Hematopoietic multipotent progenitor cell treated with erythropoietin and hydrocortisone succinate and interleukin-3 and kit ligand, for 6 days (in vitro differentiated cells): ENCODE measurements at regions not wholly inside any gene's neighbourhood (a gene's known extent, or its start where the extent isn't known, plus 50 kb on each side); places are given as distances from the start of the nearest gene placed in this dataset.

Source experiments
- DNase-seq: peaks from one replicate; pipeline ENCODE4 v3.0.0-alpha.2; 2015

DNA sequence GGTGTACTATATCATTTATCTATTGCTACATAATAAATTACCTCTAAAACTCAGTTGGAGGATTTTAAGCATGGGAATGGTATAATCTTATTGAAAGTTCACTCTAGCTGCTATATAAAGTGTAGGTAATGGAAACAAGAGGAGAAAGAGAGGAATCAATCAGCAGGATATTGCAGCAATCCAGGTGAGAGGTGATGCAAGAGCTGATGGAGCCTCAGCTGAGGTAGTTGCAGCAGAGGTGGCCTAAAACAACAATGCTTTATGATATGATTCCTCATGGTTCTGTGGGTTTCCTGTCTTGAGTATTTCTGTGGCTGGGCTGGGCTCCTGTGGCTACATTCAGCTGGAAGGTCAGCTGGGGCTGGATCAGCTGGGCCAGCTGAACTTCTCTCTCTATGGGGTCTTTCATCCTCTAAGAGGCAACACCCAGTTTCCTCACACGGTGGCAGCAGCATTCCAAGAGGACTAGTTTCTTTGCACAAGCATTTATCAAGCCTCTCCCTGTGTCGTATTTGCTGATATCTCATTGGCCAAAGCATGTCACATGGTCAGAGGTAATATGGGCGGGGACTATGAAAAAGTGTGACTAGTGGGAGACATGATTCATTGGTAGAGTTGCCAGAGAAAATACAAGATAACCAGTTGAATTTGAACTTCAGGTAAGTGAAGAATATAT, 135.4 kb upstream of the LARGE1 start:
- no peak for DNase-seq

DNA sequence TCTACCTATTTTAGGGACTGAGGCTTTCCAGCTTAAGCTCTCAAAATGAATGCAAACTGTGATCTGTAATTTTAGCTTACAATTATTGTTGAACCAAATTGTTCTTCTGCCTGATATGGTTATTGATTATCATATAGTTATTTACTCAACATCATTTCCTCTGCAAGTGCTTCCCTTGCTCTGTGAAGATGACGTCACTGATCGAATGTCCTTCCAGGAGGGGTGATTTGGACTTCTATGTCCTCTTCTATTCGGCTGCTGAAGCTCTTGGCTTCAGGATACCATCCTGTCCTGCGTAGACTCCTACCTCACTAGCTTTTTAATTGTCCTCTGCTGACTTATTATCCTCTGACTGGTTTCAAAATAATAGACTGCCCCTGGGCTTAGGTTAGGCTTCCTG, 137.4 kb upstream of the LARGE1 start:
- no peak for DNase-seq

DNA sequence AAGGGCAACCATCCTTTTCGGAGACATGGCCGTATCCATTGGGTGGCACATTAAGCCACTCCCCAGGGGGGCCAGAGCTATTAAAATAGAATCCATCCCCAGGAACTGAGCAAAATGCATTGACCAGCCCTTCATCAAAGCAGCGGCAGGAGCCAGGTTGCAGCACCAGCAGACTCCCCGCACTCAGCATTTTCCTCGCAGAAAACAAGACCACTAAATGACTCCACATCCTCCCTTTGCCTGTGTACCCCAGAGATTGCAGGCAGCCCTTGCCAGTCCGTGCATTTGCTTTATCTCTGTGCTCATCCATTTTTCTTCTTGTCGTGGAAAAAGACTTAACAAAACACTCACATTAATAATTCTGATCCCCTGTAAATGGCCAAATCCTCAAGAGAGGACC, 144.4 kb upstream of the LARGE1 start:
- no peak for DNase-seq

DNA sequence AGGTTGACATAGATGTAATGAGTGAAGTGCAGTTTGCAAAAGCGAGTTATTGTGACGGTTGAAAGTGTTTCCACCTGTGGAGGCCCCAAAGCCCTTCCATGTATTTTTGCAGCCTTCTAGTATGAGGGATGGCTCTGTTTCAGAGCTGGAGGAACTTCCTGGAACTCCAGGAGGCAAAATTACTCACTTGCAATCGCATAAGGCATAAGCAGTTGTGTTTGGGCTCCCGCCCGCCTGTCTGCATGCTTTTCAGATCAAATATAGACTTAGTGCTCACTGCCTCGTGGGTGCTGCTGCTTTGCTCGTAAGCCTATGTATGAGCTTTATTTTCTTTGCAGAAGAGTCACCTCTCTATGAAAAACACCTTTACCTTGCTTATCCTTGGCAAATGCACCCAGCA, 146.8 kb upstream of the LARGE1 start:
- DNase-seq = no peak

DNA sequence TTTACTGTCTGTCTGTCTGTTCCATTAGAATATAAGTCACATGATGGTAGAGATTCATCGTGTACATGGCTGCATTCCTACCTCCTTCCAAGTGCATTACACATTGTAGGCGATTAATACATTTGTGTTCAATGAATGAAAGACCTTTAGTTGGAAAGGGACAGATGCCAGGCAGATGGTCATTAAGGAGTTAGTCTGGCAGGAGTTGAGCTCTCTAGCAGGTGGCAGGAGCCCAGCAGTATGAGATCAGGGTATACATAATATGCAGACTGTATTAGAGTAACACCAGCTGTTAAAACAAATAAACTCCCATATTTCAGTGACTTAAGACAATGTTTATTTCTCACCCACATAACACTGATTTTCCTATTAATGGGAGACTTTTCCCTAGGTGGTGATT, 147.7 kb upstream of the LARGE1 start:
- DNase-seq = no peak

DNA sequence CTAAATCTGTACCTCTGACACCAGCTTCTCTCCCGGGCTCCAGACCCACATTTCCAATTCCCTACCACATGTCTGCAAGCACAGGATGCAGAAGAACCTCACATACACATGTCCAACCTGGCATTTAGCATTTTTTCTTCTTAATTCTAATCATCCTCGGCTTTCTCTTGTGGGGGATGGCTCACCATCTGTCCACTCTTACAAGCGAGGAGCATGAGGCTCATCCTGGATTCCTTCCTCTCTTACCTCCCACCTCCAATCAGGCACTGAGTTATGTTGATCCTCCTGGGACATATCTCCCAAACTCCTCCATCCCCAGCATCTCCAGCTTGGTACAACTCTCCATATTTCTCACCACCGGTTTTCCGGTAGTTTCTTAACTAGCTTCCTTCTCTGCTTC, 149.8 kb upstream of the LARGE1 start:
- DNase-seq = no peak

DNA sequence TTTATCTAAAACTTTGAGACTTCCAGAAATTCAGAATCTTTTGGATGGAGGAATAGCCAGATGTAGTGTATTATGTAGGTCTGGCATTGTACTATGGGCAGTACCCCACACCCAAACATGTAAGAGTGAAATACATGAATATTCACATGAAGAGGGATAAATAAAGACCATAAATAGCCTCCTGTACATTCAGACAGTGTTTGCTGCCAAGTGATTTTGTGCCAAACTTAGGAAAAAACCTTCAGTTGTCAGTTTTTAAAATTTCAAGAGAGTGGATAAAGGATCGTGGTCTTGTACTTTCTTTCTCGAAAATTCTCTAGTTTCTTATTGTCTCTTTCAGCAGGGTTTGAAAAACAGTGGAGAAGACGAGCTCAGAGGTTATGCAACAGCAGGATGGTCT, 150.3 kb upstream of the LARGE1 start:
- no peak for DNase-seq

DNA sequence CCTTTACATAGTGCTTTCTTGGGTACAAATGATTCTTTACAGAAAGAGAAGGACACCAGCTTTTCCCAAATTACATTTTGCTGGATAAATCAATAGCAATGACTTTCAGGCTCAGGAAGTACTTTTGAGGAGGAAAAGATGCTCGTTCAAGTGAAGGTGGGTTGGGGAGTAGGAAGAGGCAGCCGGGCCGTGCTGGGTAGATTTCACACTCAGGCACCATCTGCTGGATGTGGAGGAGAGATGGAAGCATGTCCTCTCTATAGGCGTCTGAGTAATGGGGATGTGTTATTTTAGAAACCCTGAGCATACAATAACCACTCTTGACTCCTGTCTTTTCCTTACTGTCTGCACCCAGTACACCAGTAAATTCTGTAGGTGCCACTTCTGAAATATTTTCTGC, 152.3 kb upstream of the LARGE1 start:
- DNase-seq = no peak

DNA sequence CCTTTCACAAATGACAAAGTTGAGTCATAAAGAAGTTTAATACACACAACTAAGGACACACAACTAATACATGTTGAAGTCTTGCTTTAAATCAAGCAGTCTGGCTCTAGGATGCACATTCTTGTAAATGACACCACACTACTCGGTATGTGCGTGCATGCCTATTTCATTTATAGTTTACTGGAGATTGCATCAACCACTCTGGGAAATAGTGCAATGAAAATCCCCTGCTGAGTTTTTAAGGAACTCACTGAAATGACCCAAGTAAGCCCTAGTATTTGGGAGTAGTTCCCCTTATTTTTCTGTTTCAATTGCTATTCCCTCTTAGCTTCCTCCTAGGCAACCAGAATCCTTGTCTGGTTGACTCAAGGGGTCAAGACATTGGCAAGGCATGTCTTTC, 160.2 kb upstream of the LARGE1 start:
- no peak for DNase-seq

DNA sequence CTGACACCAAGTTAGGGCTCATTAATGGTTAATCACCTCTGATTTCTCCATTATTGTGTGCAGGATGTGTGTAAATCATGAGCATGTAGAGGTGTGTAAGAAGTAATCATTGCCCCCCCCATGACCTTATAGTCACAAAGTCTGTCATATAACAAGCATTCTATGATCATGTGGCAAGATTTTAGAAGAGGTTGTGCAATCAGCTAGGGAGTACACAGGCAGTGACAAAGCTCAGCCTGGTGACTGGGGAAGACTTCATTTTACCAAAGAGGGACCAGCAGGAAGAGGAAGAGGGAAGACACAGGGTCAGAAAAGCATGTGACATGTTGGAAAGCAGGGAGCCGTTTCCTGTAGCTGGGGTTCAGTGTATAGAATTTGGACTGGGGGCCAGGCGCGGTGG, 176.5 kb upstream of the LARGE1 start:
- no peak for DNase-seq

DNA sequence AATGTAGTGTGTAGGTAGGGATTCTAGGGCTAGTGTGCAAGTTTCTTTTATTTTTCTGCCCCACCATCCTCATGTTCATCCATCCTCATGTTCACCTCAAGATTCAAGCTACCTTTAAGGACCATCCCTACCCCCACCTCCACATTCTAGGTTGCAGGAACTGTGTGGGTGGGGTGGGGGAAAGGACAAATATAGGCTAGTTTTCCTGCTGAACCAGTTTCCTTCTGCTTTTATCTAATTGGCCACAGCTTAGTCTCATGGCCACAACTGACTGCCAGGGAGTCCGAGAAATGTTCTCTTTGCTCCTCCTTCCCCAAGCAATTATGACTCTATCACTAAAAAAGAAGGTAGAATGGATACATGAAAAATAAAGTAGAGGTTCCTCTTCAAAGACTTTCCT, 179.0 kb upstream of the LARGE1 start:
- no peak for DNase-seq

DNA sequence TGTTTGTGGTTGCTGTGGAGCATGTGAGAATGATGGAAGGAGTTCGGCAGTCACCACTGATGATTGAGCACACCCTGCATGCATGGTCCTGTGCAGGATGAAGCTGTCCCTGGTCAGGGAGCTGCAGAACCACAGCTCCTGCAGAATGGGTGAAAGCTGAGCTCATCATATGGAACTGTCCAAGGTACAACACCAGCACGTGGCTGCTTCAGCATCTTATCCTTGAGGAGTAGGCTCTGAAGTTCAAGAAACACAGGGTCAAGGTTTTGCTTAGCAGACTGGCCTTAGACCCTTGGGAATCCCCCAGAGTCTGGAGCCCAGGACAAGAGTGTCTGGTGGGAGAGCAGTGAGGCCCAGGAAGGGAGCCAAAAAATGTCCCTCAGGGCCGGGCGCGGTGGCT, 182.4 kb upstream of the LARGE1 start:
- no peak for DNase-seq

DNA sequence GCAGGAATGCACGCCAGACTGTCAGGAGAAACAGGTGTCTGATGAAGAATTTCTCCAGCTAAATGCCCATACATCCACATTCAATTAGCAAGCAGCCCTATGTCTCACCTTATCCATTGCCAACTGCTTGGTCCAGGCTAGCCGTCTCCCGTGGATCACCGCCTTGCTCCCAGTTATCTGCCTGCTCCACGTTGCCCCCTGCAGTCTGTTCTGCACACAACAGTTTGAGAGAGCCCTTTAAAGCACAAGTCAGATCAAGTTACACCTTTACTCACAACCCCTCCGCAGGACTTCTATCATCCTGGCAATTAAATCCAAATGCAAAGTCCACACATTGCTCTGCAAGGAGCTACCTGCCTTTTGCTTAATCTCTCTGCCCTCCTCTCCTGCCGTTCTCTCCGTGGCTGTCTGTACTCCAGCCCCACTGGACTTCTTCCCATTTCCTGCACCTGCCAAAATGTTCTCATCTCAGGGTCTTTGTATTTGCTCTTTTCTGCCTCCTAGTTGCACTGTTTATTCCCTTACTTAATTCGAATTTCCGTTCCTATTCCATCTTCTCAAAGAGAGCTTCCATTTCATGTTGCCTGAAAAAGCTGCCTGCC, 185.3 kb upstream of the LARGE1 start:
- peak; percentile 44 for DNase-seq

DNA sequence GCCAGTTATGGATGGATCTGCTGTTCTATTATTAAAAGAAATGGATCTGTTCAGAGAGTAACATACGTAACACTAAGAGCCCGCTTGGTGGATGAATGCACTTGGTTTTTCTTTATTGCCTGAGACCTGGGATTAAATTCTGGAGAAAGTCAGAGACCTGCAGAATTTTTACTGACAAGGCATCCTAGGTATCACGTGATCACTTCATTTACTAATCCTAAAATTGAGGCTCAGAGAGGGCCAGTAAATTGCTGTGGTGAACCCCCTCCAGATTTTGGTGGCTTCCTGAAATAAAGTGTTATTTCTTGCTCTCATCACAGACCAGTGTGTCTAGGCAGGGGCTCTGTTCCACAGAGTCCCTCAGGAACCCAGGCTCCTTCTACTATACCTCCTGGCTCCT, 187.9 kb upstream of the LARGE1 start:
- no peak for DNase-seq

DNA sequence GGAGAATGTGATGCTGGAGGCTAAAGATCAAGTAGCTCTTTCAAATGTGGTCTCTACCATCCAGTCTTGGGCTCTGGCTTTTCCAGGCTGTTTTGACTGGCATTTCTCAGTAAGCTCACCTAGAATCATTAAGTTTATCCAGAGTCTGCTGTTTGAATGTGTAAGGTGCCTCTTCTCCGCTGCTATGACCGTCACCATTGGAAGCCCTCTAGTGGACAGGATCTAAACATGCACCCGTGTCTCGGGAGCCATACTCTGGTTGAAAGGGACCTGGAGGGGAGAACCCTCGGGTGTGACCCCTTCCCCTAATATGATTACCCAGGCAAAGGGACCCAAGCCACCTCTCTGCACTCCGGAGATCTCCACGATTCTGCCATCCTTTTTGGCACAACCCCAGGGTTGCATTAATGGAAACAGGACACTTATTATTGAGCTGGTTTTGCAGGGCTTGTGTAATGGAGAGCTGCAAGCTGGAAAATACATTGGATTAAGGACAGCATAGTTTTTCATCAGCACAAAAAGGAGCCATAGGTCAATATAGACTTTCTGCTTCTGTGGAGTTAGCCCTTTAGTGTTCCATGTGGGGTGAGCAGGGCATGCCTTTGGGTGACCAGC, 191.0 kb upstream of the LARGE1 start:
- peak; percentile 47 for DNase-seq

DNA sequence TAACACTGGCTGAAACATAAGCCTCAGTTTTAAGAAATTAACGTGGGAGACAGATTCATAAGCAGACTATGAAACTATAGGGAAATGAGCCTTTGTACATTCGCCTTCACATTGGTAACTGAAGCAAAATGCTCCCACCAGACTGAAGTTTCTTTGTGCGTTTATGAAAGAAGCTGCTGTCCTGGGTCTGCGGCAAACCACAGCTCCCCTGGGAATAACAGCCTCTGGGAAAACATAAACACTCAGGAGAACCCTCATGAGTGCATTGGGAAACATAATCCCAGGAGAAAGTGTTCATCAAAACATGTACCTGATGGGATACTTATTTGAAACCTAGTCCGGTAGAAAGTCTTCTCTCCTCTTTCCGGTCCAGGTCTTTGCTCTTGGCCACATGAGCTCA, 193.1 kb upstream of the LARGE1 start:
- no peak for DNase-seq

DNA sequence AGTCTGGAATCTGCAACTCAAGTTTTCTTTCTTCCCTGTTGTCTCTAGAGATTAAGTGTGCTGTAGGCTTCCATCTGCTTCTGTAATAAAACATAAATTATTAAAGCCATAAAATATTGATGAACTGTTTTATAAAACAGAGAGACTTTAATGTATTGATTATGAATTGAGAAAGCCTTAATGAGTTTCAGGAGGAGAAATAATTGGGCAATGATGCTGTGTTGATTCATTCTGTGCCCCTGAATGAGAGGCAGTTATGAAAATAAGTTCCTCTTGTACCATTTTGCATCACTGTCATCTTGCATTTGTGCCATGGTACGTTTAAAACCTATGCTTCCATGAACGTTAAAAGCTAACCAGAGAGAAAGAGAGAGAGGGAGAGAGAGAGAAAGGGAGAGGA, 194.1 kb upstream of the LARGE1 start:
- no peak for DNase-seq

DNA sequence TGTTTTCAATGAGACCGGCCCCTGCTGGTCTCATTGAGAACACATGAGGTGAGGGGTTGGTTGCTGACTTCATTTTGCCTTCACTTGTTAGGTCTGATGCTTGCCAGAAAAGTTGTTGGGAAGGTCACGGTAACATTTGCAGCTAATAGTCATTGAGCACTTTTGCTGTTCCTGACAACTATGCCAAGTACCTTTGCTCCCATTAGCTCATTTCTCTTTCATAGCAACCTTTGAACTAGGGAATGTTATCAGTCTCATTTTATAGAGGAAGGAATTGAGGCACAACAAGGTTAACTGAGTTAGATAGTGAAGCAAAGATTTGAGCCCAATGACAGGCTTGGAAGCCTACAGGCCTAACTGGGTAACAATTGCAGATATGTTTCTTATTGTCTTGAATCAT, 195.4 kb upstream of the LARGE1 start:
- DNase-seq = no peak

DNA sequence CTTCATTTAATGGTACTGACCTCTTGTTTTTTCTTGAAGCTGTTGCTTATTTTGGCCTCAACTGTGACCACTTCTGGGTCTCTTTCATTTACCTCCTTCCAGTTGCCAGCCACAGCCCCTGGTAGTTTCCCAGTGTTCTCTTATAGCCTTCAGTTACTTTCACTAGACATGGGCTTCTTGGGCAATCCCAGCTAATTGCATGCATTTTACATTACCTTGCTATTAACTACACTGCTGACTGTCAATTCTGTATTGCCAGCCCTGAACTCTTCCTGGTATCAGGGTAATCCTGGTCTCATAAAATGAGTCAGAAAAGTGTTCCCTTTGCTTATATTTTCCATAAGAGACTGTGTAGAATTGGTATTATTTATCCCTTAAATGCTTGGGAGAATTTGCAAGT, 195.8 kb upstream of the LARGE1 start:
- no peak for DNase-seq

DNA sequence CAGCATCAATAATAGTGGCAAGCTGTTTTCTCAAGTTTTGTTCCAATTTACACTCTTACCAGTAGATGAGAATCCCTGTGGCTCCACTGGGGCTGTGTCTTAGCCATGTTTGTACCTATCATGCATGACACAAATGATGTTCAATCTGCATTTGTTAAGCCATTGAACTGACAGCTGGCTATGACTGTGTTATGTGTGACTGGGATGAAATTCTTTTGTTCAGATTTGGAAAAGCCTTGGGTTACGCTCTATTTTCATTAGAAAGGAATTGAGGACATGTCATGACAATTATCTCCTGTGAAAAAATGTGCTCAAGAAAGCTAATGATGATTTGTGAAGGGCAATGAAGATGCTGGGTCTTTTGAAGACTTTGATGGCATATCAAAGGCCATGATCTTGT, 201.8 kb upstream of the LARGE1 start:
- no peak for DNase-seq

DNA sequence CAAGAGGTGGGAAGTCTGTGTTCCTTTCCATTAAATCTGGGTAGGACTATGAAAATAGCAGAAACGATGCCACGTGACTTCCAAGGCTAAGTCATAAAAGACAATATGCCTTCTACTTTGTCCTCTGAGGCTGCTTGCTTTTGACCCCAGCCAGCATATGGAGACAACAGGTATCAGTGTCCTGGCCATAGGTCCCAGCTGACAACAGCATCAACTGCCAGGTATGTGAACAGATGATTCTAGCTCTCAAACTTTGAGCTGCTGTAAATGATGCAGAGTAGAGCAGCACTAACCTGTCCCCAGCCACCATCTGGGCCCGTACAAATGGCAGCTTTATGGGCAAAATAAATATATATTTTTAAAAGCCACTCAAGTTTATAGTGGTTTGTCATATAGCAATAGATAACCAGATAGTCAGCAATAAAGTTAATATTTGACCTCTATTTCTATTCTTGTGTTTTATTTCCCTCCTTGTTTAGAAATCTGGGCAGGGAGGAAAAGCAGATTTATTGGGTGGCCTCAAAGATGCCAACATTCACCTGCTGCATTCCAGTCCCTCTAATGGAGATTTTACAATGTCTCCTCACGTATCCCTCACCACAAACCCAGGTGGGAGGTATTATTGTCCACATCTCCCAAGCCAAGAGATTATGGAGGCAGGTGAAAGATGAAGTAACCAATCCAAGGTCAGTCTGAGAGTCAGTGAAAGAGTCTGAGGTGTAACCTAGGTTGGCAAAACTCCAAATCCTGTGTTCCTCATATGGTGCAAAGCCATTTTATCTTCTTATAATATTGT, 209.6 kb upstream of the LARGE1 start:
- no peak for DNase-seq

DNA sequence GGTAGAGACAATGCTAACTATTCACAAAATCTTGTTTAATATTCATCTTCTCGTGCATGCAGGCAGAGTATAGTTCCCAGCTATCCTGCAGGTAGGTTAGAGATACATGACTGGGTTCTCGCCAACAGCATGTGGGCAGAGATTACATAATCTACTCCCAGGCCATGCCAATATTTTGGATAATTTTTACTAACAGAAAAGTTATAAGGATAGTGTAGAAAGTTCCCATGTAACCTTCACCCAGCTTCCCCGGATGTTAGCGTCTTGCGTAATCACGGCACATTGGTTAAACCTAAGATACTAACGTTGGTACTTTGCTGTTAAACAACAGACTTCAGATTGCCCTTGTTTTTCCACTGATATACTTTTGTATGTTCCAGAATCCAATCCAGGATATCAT, 215.5 kb upstream of the LARGE1 start:
- DNase-seq = no peak

DNA sequence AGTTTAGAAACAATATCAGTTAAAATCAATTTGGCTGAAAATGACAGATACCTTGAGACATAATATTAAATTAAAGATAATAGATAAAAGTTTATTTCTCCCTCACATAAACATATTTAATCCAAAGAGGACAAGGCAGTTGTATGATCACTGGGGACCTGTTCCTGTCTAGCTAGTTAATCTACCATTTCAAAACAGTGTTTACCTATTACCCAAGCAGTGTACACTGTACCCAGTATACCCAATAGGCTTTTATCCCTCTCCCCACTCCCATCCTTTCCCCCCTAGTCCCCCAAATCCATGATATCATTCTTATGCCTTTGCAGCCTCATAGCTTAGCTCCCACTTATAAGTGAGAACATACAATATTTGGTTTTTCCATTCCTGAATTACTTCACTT, 229.7 kb upstream of the LARGE1 start:
- no peak for DNase-seq

DNA sequence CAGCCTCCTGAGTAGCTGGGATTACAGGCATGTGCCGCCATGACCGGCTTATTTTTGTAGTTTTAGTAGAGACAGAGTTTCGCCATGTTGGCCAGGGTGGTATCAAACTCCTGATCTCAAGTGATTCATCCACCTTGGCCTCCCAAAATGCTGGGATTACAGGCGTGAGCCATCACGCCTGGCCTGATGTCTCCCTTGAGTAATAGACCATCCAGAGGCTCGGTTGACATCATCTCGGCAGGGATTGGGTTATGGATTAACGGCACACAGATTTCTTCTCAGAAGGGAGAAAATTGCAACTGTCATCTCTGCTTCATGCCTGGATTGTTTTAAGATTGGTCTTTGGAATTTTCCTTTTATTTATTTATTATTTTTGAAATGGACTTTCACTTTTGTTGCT, 239.2 kb upstream of the LARGE1 start:
- DNase-seq = no peak
